ENCODE measurements at regions not wholly inside any gene's neighbourhood (a gene's known extent, or its start where the extent isn't known, plus 50 kb on each side); places are given as distances from the start of the nearest gene placed in this dataset.

GRCh38 chr1:116460783-116461376, 87.8 kb downstream of the ATP1A1 start:
- no peak for TF ChIP-seq CTCF (IDR thresholded peaks at IDR 0.05)
- TF ChIP-seq POLR2A (IDR thresholded peaks at IDR 0.05), result no peak
- no peak for TF ChIP-seq POLR2AphosphoS5 (IDR thresholded peaks at IDR 0.05)
- Histone ChIP-seq H3K27me3 (replicated peaks; ENCODE audit: insufficient read depth) (no peaks in the 10 kb centered on the region), H3K27ac (no peak overlapping the region), H3K4me1 (replicated peaks) (peaks cover 2% of the 10 kb centered on the region), H3K9me3 (no peaks in the 10 kb centered on the region), H3K4me3 (no peak overlapping the region), H3K36me3 (no peaks in the 10 kb centered on the region)
- DNase-seq (ENCODE audit: low spot score), result no peak
- intact Hi-C loops (cut with DNase I), result no loop called here
- 89% methylated on average over 5 of the region's 5 CpGs for WGBS

GRCh38 chr1:116461723-116462122, 88.7 kb downstream of the ATP1A1 start:
- intact Hi-C loops (cut with DNase I), result no loop called here
- H3K9me3 ChIP-seq, result no peaks in the 10 kb centered on the region
- H3K4me1 ChIP-seq (replicated peaks), result no peaks in the 10 kb centered on the region
- H3K27me3 ChIP-seq (replicated peaks; ENCODE audit: insufficient read depth), result no peaks in the 10 kb centered on the region
- H3K36me3 ChIP-seq, result no peaks in the 10 kb centered on the region
- H3K4me3 ChIP-seq, result no peak overlapping the region
- DNase-seq (ENCODE audit: low spot score), result no peak
- no peak overlapping the region for H3K27ac ChIP-seq
- TF ChIP-seq POLR2A (IDR thresholded peaks at IDR 0.05), result no peak
- no peak for TF ChIP-seq POLR2AphosphoS5 (IDR thresholded peaks at IDR 0.05)
- TF ChIP-seq CTCF (IDR thresholded peaks at IDR 0.05), result no peak
- 97% methylated on average over 5 of the region's 5 CpGs for WGBS

- intact Hi-C loops (cut with DNase I), result no loop called here
- Histone ChIP-seq H3K36me3 (no peaks in the 10 kb centered on the region), H3K4me3 (no peak overlapping the region), H3K4me1 (replicated peaks) (no peaks in the 10 kb centered on the region), H3K27me3 (replicated peaks; ENCODE audit: insufficient read depth) (no peaks in the 10 kb centered on the region), H3K27ac (no peak overlapping the region), H3K9me3 (no peaks in the 10 kb centered on the region)
- WGBS, result 89% methylated on average over 4 of the region's 4 CpGs
- no peak for TF ChIP-seq POLR2A (IDR thresholded peaks at IDR 0.05)
- no peak for TF ChIP-seq CTCF (IDR thresholded peaks at IDR 0.05)
- no peak for TF ChIP-seq POLR2AphosphoS5 (IDR thresholded peaks at IDR 0.05)
- no peak for DNase-seq (ENCODE audit: low spot score)
These were observed 89.7 kb downstream of the ATP1A1 start for GRCh38 chr1:116462722-116463121.

GRCh38 chr1:116463730-116464129, 90.7 kb downstream of the ATP1A1 start:
- no peak overlapping the region for H3K27ac ChIP-seq
- H3K27me3 ChIP-seq (replicated peaks; ENCODE audit: insufficient read depth), result no peaks in the 10 kb centered on the region
- no peak for TF ChIP-seq POLR2AphosphoS5 (IDR thresholded peaks at IDR 0.05)
- TF ChIP-seq CTCF (IDR thresholded peaks at IDR 0.05), result no peak
- TF ChIP-seq POLR2A (IDR thresholded peaks at IDR 0.05), result no peak
- no peaks in the 10 kb centered on the region for H3K4me1 ChIP-seq (replicated peaks)
- no peak overlapping the region for H3K4me3 ChIP-seq
- H3K9me3 ChIP-seq, result no peaks in the 10 kb centered on the region
- WGBS, result 74% methylated on average over 6 of the region's 6 CpGs
- intact Hi-C loops (cut with DNase I), result no loop called here
- H3K36me3 ChIP-seq, result no peaks in the 10 kb centered on the region
- no peak for DNase-seq (ENCODE audit: low spot score)
